HCT116 (cell line): ENCODE measurements at regions not wholly inside any gene's neighbourhood (a gene's known extent, or its start where the extent isn't known, plus 50 kb on each side); places are given as distances from the start of the nearest gene placed in this dataset.
"Not testable (repeated sequence)": the region's sequence is repeated elsewhere in the genome, so short reads cannot be mapped to it uniquely, and the experiment has no call there.

Source experiments
- ATAC-seq: fragments of 200-7000 bp; cut with Tn5 transposase; 2 replicates; pipeline ENCODE4 v1.9.1; 2020; ENCODE audit warnings: mild to moderate bottlenecking, moderate library complexity
- BruUV-seq: library from RNA; stranded (reverse); fragments of 400-500 nt; replicated peaks from 2 replicates; lab custom pipeline; 2021; lab: Mats Ljungman, UMichigan
- CTCF ChIA-PET: fragments of 300-600 bp; sonication (Branson Sonifier 250); formaldehyde crosslinking; loops from one replicate; lab custom pipeline; 2021; ENCODE audit warnings: antibody characterized with exemption; lab: Charles Lee
- POLR2A ChIA-PET: fragments of 300-600, 350-600 bp; sonication (Branson Sonifier 250); formaldehyde crosslinking; loops from one replicate; lab custom pipeline; 2021; ENCODE audit warnings: antibody characterized with exemption; lab: Charles Lee
- RAD21 ChIA-PET, 2 experiments: fragments of 300-600 bp; sonication (Branson Sonifier 250); formaldehyde crosslinking; loops; one replicate each; lab custom pipeline; 2023; ENCODE audit warnings: low total read pairs in 2 of 2; ENCODE audit not compliant: uncharacterized antibody in 2 of 2, unreplicated experiment in 2 of 2, low non-redundant PET in 1 of 2; lab: Charles Lee
- DNase-seq: peaks from one replicate; pipeline ENCODE4 v3.0.0-alpha.2; 2010; ENCODE audit warnings: low read depth, low spot score
- H2AFZ ChIP-seq: fragments of 200-600 bp; shearing (Covaris generic), sonication (generic); 2 replicates; pipeline ENCODE4 v1.6.1; 2017; ENCODE audit warnings: low read depth, mixed run types, mixed read lengths, antibody characterized with exemption, low read length; ENCODE audit not compliant: poor library complexity, severe bottlenecking
- H3K27ac ChIP-seq: 2 replicates; pipeline ENCODE4 v1.5.1; 2012; ENCODE audit warnings: low read depth, low read length
- H3K27me3 ChIP-seq: fragments of 200-600 bp; sonication (generic); 2 replicates; pipeline ENCODE4 v1.6.1; 2016; ENCODE audit warnings: mixed run types, low read length, mixed read lengths; ENCODE audit not compliant: insufficient read depth
- H3K36me3 ChIP-seq, 2 experiments: fragments of 200-500 bp in 1 of 2; fragments of 200-600 bp in 1 of 2; sonication (Bioruptor generic) in 1 of 2; sonication (generic) in 1 of 2; 2 replicates each; pipeline versions ENCODE4 v1.5.1 to v1.6.1; 2014 to 2016; ENCODE audit warnings: low read length in 2 of 2, inconsistent platforms in 1 of 2, mixed read lengths in 1 of 2, mixed run types in 1 of 2; ENCODE audit not compliant: insufficient read depth in 2 of 2, control insufficient read depth in 1 of 2
- H3K4me1 ChIP-seq, 2 experiments: fragments of 200-600 bp in 1 of 2; sonication (generic) in 1 of 2; 2 replicates each; pipeline versions ENCODE4 v1.5.1 to v1.6.1; 2012 to 2017; ENCODE audit warnings: low read length in 2 of 2, inconsistent platforms in 1 of 2, mild to moderate bottlenecking in 1 of 2, mixed read lengths in 1 of 2, mixed run types in 1 of 2, moderate library complexity in 1 of 2; ENCODE audit not compliant: insufficient read depth in 2 of 2, control insufficient read depth in 1 of 2
- H3K4me2 ChIP-seq: fragments of 200-600 bp; sonication (generic); 2 replicates; pipeline ENCODE4 v1.6.1; 2017; ENCODE audit warnings: mixed run types, low read length, mixed read lengths
- H3K4me3 ChIP-seq, 2 experiments: fragments of 200-600 bp in 1 of 2; sonication (generic) in 1 of 2; replicated peaks in 1 of 2; 2 replicates each; pipeline ENCODE4 v1.5.1; 2011 to 2016; ENCODE audit warnings: low read length in 2 of 2, control low read depth in 1 of 2, low read depth in 1 of 2, mild to moderate bottlenecking in 1 of 2, mixed read lengths in 1 of 2, mixed run types in 1 of 2
- H3K79me2 ChIP-seq: fragments of 200-600 bp; sonication (generic); 2 replicates; pipeline ENCODE4 v1.6.1; 2017; ENCODE audit warnings: mild to moderate bottlenecking, mixed run types, low read length, moderate library complexity, mixed read lengths; ENCODE audit not compliant: insufficient read depth
- H3K9ac ChIP-seq: fragments of 200-600 bp; sonication (generic); 2 replicates; pipeline ENCODE4 v1.6.1; 2016; ENCODE audit warnings: low read length, mixed read lengths
- H3K9me2 ChIP-seq: fragments of 200-600 bp; sonication (generic), shearing (Covaris generic); 2 replicates; pipeline ENCODE4 v1.6.1; 2017; ENCODE audit warnings: mixed run types, mild to moderate bottlenecking, moderate library complexity; ENCODE audit not compliant: insufficient read depth
- H3K9me3 ChIP-seq, 2 experiments: fragments of 200-500 bp in 1 of 2; fragments of 200-600 bp in 1 of 2; sonication (Bioruptor generic) in 1 of 2; sonication (generic) in 1 of 2; 2 replicates each; pipeline ENCODE4 v1.6.1; 2014 to 2017; ENCODE audit warnings: low read length in 2 of 2, mixed read lengths in 2 of 2, inconsistent platforms in 1 of 2, low read depth in 1 of 2, mild to moderate bottlenecking in 1 of 2, mixed run types in 1 of 2, moderate library complexity in 1 of 2; ENCODE audit not compliant: control insufficient read depth in 1 of 2, insufficient read depth in 1 of 2
- H4K20me1 ChIP-seq: fragments of 200-600 bp; sonication (generic), shearing (Covaris generic); 2 replicates; pipeline ENCODE4 v1.6.1; 2017; ENCODE audit warnings: mixed run types, mild to moderate bottlenecking, moderate library complexity; ENCODE audit not compliant: insufficient read depth
- intact Hi-C: fragments of 100-400 bp; cut with micrococcal nuclease; formaldehyde crosslinking; loops from 2 replicates; pipeline ENCODE4 v1.10.0; 2022

GRCh38 chrX:3872226-3872879 lies 158.9 kb upstream of the PRKX start:
- H3K4me2 ChIP-seq, ATAC-seq, CTCF ChIA-PET, DNase-seq, H3K79me2 ChIP-seq, RAD21 ChIA-PET, POLR2A ChIA-PET, H2AFZ ChIP-seq, H3K4me1 ChIP-seq, H3K9ac ChIP-seq, H3K9me2 ChIP-seq, H3K36me3 ChIP-seq, H3K9me3 ChIP-seq, H3K27me3 ChIP-seq, H3K27ac ChIP-seq, intact Hi-C loops, H4K20me1 ChIP-seq, H3K4me3 ChIP-seq: not testable (repeated sequence)
- TSS peak; percentile 1 for BruUV-seq

- RAD21 ChIA-PET, H3K9me3 ChIP-seq, POLR2A ChIA-PET, ATAC-seq, intact Hi-C loops, H3K27me3 ChIP-seq, H3K36me3 ChIP-seq, H3K4me2 ChIP-seq, H3K4me3 ChIP-seq, H3K4me1 ChIP-seq, H4K20me1 ChIP-seq, H2AFZ ChIP-seq, H3K27ac ChIP-seq, DNase-seq, H3K79me2 ChIP-seq, H3K9me2 ChIP-seq, H3K9ac ChIP-seq, CTCF ChIA-PET: not testable (repeated sequence)
- TSS peak; percentile 13 for BruUV-seq
These were observed 153.8 kb upstream of the PRKX start for GRCh38 chrX:3867067-3867831.

- POLR2A ChIA-PET, H3K79me2 ChIP-seq, BruUV-seq, H3K36me3 ChIP-seq, H3K4me3 ChIP-seq, H3K4me2 ChIP-seq, H4K20me1 ChIP-seq, RAD21 ChIA-PET, DNase-seq, H3K9ac ChIP-seq, H3K9me3 ChIP-seq, H3K27ac ChIP-seq, ATAC-seq, H3K9me2 ChIP-seq, H3K4me1 ChIP-seq, H3K27me3 ChIP-seq, CTCF ChIA-PET, intact Hi-C loops, H2AFZ ChIP-seq: not testable (repeated sequence)
These were observed 144.9 kb upstream of the PRKX start for GRCh38 chrX:3858332-3858731.

GRCh38 chrX:3843522-3844145 lies 130.2 kb upstream of the PRKX start:
- H3K9me2 ChIP-seq, H3K27me3 ChIP-seq, BruUV-seq, H2AFZ ChIP-seq, H3K79me2 ChIP-seq, H3K9me3 ChIP-seq, POLR2A ChIA-PET, H4K20me1 ChIP-seq, H3K4me1 ChIP-seq, H3K4me2 ChIP-seq, CTCF ChIA-PET, intact Hi-C loops, RAD21 ChIA-PET, DNase-seq, H3K36me3 ChIP-seq: not testable (repeated sequence)
- Histone ChIP-seq H3K9ac (peak overlapping the region; percentile 58), H3K4me3 (peak overlapping the region in 1 of 2 experiments; percentile 33; a peak in 2 of 4 replicates), H3K27ac (peak overlapping the region; percentile 47; the same call in 1 of the 2 replicates)
- ATAC-seq, result peak; percentile 90
